ENCODE measurements at regions not wholly inside any gene's neighbourhood (a gene's known extent, or its start where the extent isn't known, plus 50 kb on each side); places are given as distances from the start of the nearest gene placed in this dataset.

- TF ChIP-seq POLR2AphosphoS5 (IDR thresholded peaks at IDR 0.05; ENCODE audit: low read depth) (no peak), REST (IDR thresholded peaks at IDR 0.05; ENCODE audit: insufficient replicate concordance, low read depth) (no peak), SPI1 (IDR thresholded peaks at IDR 0.05; ENCODE audit: borderline replicate concordance, low read depth) (no peak), CTCF (IDR thresholded peaks at IDR 0.05; ENCODE audit: insufficient read depth, low read length) (no peak)
- Histone ChIP-seq H3K27ac (replicated peaks) (no peak overlapping the region), H3K27me3 (ENCODE audit: insufficient read depth, poor library complexity, severe bottlenecking) (no peaks in the 10 kb centered on the region), H3K4me3 (replicated peaks; ENCODE audit: insufficient read depth, low read length) (no peak overlapping the region)
- no peak for DNase-seq (ENCODE audit: low read depth in 1 of 2, low spot score in 1 of 2)
These were observed 515.9 kb downstream of the PLPP3 start for GRCh38 chr1:56063461-56063860.

- no peak for TF ChIP-seq CTCF (IDR thresholded peaks at IDR 0.05; ENCODE audit: insufficient read depth, low read length)
- no peak for TF ChIP-seq POLR2AphosphoS5 (IDR thresholded peaks at IDR 0.05; ENCODE audit: low read depth)
- TF ChIP-seq REST (IDR thresholded peaks at IDR 0.05; ENCODE audit: insufficient replicate concordance, low read depth) = no peak
- TF ChIP-seq SPI1 (IDR thresholded peaks at IDR 0.05; ENCODE audit: borderline replicate concordance, low read depth) = no peak
- no peak for TF ChIP-seq GABPA (IDR thresholded peaks at IDR 0.05; ENCODE audit: low read depth)
- H3K27me3 ChIP-seq (ENCODE audit: insufficient read depth, poor library complexity, severe bottlenecking) = no peaks in the 10 kb centered on the region
- no peak overlapping the region for H3K4me3 ChIP-seq (replicated peaks; ENCODE audit: insufficient read depth, low read length)
- no peak for DNase-seq (ENCODE audit: low read depth in 1 of 2, low spot score in 1 of 2)
- H3K27ac ChIP-seq (replicated peaks) = no peak overlapping the region
These were observed 516.7 kb downstream of the PLPP3 start for GRCh38 chr1:56062625-56063024.

- H3K27ac ChIP-seq (replicated peaks) = no peak overlapping the region
- no peak overlapping the region for H3K4me3 ChIP-seq (replicated peaks; ENCODE audit: insufficient read depth, low read length)
- no peaks in the 10 kb centered on the region for H3K27me3 ChIP-seq (ENCODE audit: insufficient read depth, poor library complexity, severe bottlenecking)
- DNase-seq (ENCODE audit: low read depth in 1 of 2, low spot score in 1 of 2) = peak in 1 of 2 experiments; percentile 51
- TF ChIP-seq SPI1 (IDR thresholded peaks at IDR 0.05; ENCODE audit: borderline replicate concordance, low read depth) (peak; percentile 100), REST (IDR thresholded peaks at IDR 0.05; ENCODE audit: insufficient replicate concordance, low read depth) (no peak)
These were observed 517.5 kb downstream of the PLPP3 start for GRCh38 chr1:56061824-56062223.

- no peak for TF ChIP-seq SPI1 (IDR thresholded peaks at IDR 0.05; ENCODE audit: borderline replicate concordance, low read depth)
- no peak for TF ChIP-seq CTCF (IDR thresholded peaks at IDR 0.05; ENCODE audit: insufficient read depth, low read length)
- TF ChIP-seq POLR2AphosphoS5 (IDR thresholded peaks at IDR 0.05; ENCODE audit: low read depth) = no peak
- TF ChIP-seq GABPA (IDR thresholded peaks at IDR 0.05; ENCODE audit: low read depth) = no peak
- TF ChIP-seq REST (IDR thresholded peaks at IDR 0.05; ENCODE audit: insufficient replicate concordance, low read depth) = no peak
- Histone ChIP-seq H3K4me3 (replicated peaks; ENCODE audit: insufficient read depth, low read length) (no peak overlapping the region), H3K27ac (replicated peaks) (no peak overlapping the region), H3K27me3 (ENCODE audit: insufficient read depth, poor library complexity, severe bottlenecking) (no peaks in the 10 kb centered on the region)
- no peak for DNase-seq (ENCODE audit: low read depth in 1 of 2, low spot score in 1 of 2)
These were observed 518.5 kb downstream of the PLPP3 start for GRCh38 chr1:56060906-56061305.
